Naive B cell (primary cell): ENCODE measurements at regions not wholly inside any gene's neighbourhood (a gene's known extent, or its start where the extent isn't known, plus 50 kb on each side); places are given as distances from the start of the nearest gene placed in this dataset.

Source experiments
- ATAC-seq, 2 donors: fragments of 150-1000 bp; cut with Tn5 transposase; 2 replicates each; pipeline ENCODE4 v1.10.0; 2021; ENCODE audit warnings: low read depth in 2 of 2, mild to moderate bottlenecking in 2 of 2, moderate library complexity in 2 of 2
- DNase-seq: peaks from one replicate; pipeline ENCODE4 v3.0.0; 2022
- H3K27ac Mint-ChIP-seq, 6 donors: one replicate each; pipeline ENCODE4 v1.8.0; 2020 to 2022; ENCODE audit warnings: mild to moderate bottlenecking in 6 of 6, mixed read lengths in 6 of 6, moderate library complexity in 5 of 6, inconsistent platforms in 2 of 6
- H3K27me3 Mint-ChIP-seq, 3 donors: one replicate each; pipeline ENCODE4 v1.8.0; 2021 to 2022; ENCODE audit warnings: mixed read lengths in 3 of 3, mild to moderate bottlenecking in 1 of 3
- H3K36me3 Mint-ChIP-seq, 2 donors: one replicate each; pipeline ENCODE4 v1.8.0; 2020 to 2022; ENCODE audit warnings: mixed read lengths in 2 of 2, inconsistent platforms in 1 of 2, mild to moderate bottlenecking in 1 of 2
- H3K4me1 Mint-ChIP-seq, 3 donors: one replicate each; pipeline ENCODE4 v1.8.0; 2020 to 2022; ENCODE audit warnings: mixed read lengths in 3 of 3, inconsistent platforms in 1 of 3, mild to moderate bottlenecking in 1 of 3, moderate library complexity in 1 of 3
- H3K4me3 Mint-ChIP-seq, 8 donors: one replicate each; pipeline ENCODE4 v1.8.0; 2020 to 2022; ENCODE audit warnings: mild to moderate bottlenecking in 8 of 8, mixed read lengths in 8 of 8, moderate library complexity in 8 of 8, inconsistent platforms in 2 of 8
- H3K9me3 Mint-ChIP-seq, 7 donors: one replicate each; pipeline ENCODE4 v1.8.0; 2020 to 2022; ENCODE audit warnings: mixed read lengths in 7 of 7, mild to moderate bottlenecking in 5 of 7, inconsistent platforms in 2 of 7, moderate library complexity in 1 of 7

- Mint-ChIP-seq H3K4me3 (no peak overlapping the region), H3K4me1 (no peaks in the 10 kb centered on the region), H3K27ac (no peak overlapping the region), H3K9me3 (no peaks in the 10 kb centered on the region), H3K27me3 (peaks cover 19 to 33% (median 21%) of the 10 kb centered on the region in 3 donors), H3K36me3 (no peaks in the 10 kb centered on the region)
- DNase-seq (no peak), ATAC-seq (no peak)
These were observed 515.4 kb downstream of the HTR7 start for GRCh38 chr10:90342480-90342879.

GRCh38 chr10:90344226-90344625 is 513.6 kb downstream of the HTR7 start:
- H3K36me3 Mint-ChIP-seq, result no peaks in the 10 kb centered on the region
- peaks cover 19 to 33% (median 21%) of the 10 kb centered on the region in 3 donors for H3K27me3 Mint-ChIP-seq
- ATAC-seq (no peak), DNase-seq (no peak)
- H3K4me1 Mint-ChIP-seq, result no peaks in the 10 kb centered on the region
- H3K27ac Mint-ChIP-seq, result no peak overlapping the region
- no peak overlapping the region for H3K4me3 Mint-ChIP-seq
- H3K9me3 Mint-ChIP-seq, result no peaks in the 10 kb centered on the region

GRCh38 chr10:90347239-90347638 is 510.6 kb downstream of the HTR7 start:
- no peaks in the 10 kb centered on the region for H3K9me3 Mint-ChIP-seq
- ATAC-seq (no peak), DNase-seq (no peak)
- no peak overlapping the region for H3K4me3 Mint-ChIP-seq
- no peaks in the 10 kb centered on the region for H3K4me1 Mint-ChIP-seq
- H3K27ac Mint-ChIP-seq, result no peak overlapping the region
- peaks cover 21 to 31% (median 27%) of the 10 kb centered on the region in 3 donors for H3K27me3 Mint-ChIP-seq
- H3K36me3 Mint-ChIP-seq, result no peaks in the 10 kb centered on the region

GRCh38 chr10:90350122-90350521 is 507.7 kb downstream of the HTR7 start:
- no peak overlapping the region for H3K4me3 Mint-ChIP-seq
- DNase-seq (no peak), ATAC-seq (no peak)
- H3K9me3 Mint-ChIP-seq, result peaks cover 0 to 4% (median 0%) of the 10 kb centered on the region in 7 donors
- no peaks in the 10 kb centered on the region for H3K4me1 Mint-ChIP-seq
- peaks cover 18 to 35% (median 33%) of the 10 kb centered on the region in 3 donors for H3K27me3 Mint-ChIP-seq
- H3K36me3 Mint-ChIP-seq, result no peaks in the 10 kb centered on the region
- no peak overlapping the region for H3K27ac Mint-ChIP-seq

GRCh38 chr10:90352288-90352687 is 505.6 kb downstream of the HTR7 start:
- ATAC-seq, result no peak
- no peaks in the 10 kb centered on the region for H3K4me1 Mint-ChIP-seq

GRCh38 chr10:90354914-90355313 is 502.9 kb downstream of the HTR7 start:
- ATAC-seq (no peak), DNase-seq (no peak)
- Mint-ChIP-seq H3K36me3 (no peaks in the 10 kb centered on the region), H3K4me3 (peak overlapping the region in 1 of 8 donors; percentile 61), H3K27ac (no peak overlapping the region), H3K9me3 (peaks cover 0 to 4% (median 0%) of the 10 kb centered on the region in 7 donors), H3K27me3 (peaks cover 12 to 26% (median 24%) of the 10 kb centered on the region in 3 donors), H3K4me1 (no peaks in the 10 kb centered on the region)

More at GRCh38 chr10:90352288-90352687, 505.6 kb downstream of the HTR7 start:
- no peak overlapping the region for H3K27ac Mint-ChIP-seq
- no peaks in the 10 kb centered on the region for H3K36me3 Mint-ChIP-seq
- H3K4me3 Mint-ChIP-seq, result no peak overlapping the region
- peaks cover 12 to 25% (median 22%) of the 10 kb centered on the region in 3 donors for H3K27me3 Mint-ChIP-seq
- peaks cover 0 to 4% (median 0%) of the 10 kb centered on the region in 7 donors for H3K9me3 Mint-ChIP-seq
- no peak for DNase-seq

GRCh38 chr10:90363799-90364483 is 493.9 kb downstream of the HTR7 start:
- Mint-ChIP-seq H3K27me3 (peaks cover 0 to 11% (median 3%) of the 10 kb centered on the region in 3 donors), H3K36me3 (no peaks in the 10 kb centered on the region), H3K4me1 (no peaks in the 10 kb centered on the region), H3K9me3 (peaks cover 0 to 11% (median 2%) of the 10 kb centered on the region in 7 donors), H3K27ac (no peak overlapping the region), H3K4me3 (peak overlapping the region in 1 of 8 donors; percentile 5)
- ATAC-seq (no peak), DNase-seq (no peak)

- no peak for ATAC-seq
- Mint-ChIP-seq H3K4me3 (no peak overlapping the region), H3K27ac (no peak overlapping the region), H3K27me3 (peaks cover 16 to 38% (median 31%) of the 10 kb centered on the region in 3 donors), H3K4me1 (no peaks in the 10 kb centered on the region), H3K9me3 (peaks cover 0 to 11% (median 3%) of the 10 kb centered on the region in 7 donors), H3K36me3 (peaks cover 0 to 5% of the 10 kb centered on the region in 2 donors)
- DNase-seq, result no peak
These were observed 485.4 kb downstream of the HTR7 start for GRCh38 chr10:90372451-90372850.

- Mint-ChIP-seq H3K27ac (no peak overlapping the region), H3K36me3 (peaks cover 0 to 5% of the 10 kb centered on the region in 2 donors), H3K9me3 (peaks cover 0 to 6% (median 2%) of the 10 kb centered on the region in 7 donors), H3K27me3 (peaks cover 16 to 35% (median 33%) of the 10 kb centered on the region in 3 donors), H3K4me1 (no peaks in the 10 kb centered on the region), H3K4me3 (no peak overlapping the region)
- DNase-seq (no peak), ATAC-seq (no peak)
These were observed 483.9 kb downstream of the HTR7 start for GRCh38 chr10:90373911-90374310.

GRCh38 chr10:90378524-90379076 is 479.2 kb downstream of the HTR7 start:
- Mint-ChIP-seq H3K9me3 (peaks cover 0 to 1% (median 0%) of the 10 kb centered on the region in 7 donors), H3K36me3 (no peaks in the 10 kb centered on the region), H3K4me3 (no peak overlapping the region), H3K27me3 (peaks cover 7 to 43% (median 21%) of the 10 kb centered on the region in 3 donors), H3K4me1 (no peaks in the 10 kb centered on the region), H3K27ac (peak overlapping the region in 1 of 6 donors; percentile 12)
- ATAC-seq (no peak), DNase-seq (no peak)

GRCh38 chr10:90381468-90381867 is 476.4 kb downstream of the HTR7 start:
- Mint-ChIP-seq H3K4me1 (no peaks in the 10 kb centered on the region), H3K27ac (no peak overlapping the region), H3K4me3 (no peak overlapping the region), H3K27me3 (peaks cover 6 to 39% (median 17%) of the 10 kb centered on the region in 3 donors), H3K36me3 (no peaks in the 10 kb centered on the region), H3K9me3 (no peaks in the 10 kb centered on the region)
- DNase-seq, result no peak
- no peak for ATAC-seq

GRCh38 chr10:90389876-90390275 is 468.0 kb downstream of the HTR7 start:
- Mint-ChIP-seq H3K4me1 (no peaks in the 10 kb centered on the region), H3K27me3 (peaks cover under 1 to 10% (median 6%) of the 10 kb centered on the region in 3 donors), H3K9me3 (no peaks in the 10 kb centered on the region), H3K27ac (no peak overlapping the region), H3K4me3 (no peak overlapping the region), H3K36me3 (no peaks in the 10 kb centered on the region)
- ATAC-seq (no peak), DNase-seq (no peak)

- no peak overlapping the region for H3K4me3 Mint-ChIP-seq
These were observed 463.5 kb downstream of the HTR7 start for GRCh38 chr10:90394311-90394710.

GRCh38 chr10:90396721-90397120 is 461.1 kb downstream of the HTR7 start:
- Mint-ChIP-seq H3K9me3 (no peaks in the 10 kb centered on the region), H3K27me3 (peaks cover 0 to 18% (median 16%) of the 10 kb centered on the region in 3 donors), H3K4me1 (no peaks in the 10 kb centered on the region), H3K36me3 (no peaks in the 10 kb centered on the region), H3K27ac (no peak overlapping the region), H3K4me3 (no peak overlapping the region)
- ATAC-seq, result no peak
- DNase-seq, result no peak

More at GRCh38 chr10:90394311-90394710, 463.5 kb downstream of the HTR7 start:
- H3K36me3 Mint-ChIP-seq, result no peaks in the 10 kb centered on the region
- DNase-seq (no peak), ATAC-seq (no peak)
- no peak overlapping the region for H3K27ac Mint-ChIP-seq
- no peaks in the 10 kb centered on the region for H3K4me1 Mint-ChIP-seq
- H3K27me3 Mint-ChIP-seq, result peaks cover 0 to 16% (median 9%) of the 10 kb centered on the region in 3 donors
- no peaks in the 10 kb centered on the region for H3K9me3 Mint-ChIP-seq
